ENCODE measurements at regions not wholly inside any gene's neighbourhood (a gene's known extent, or its start where the extent isn't known, plus 50 kb on each side); places are given as distances from the start of the nearest gene placed in this dataset.
A peak's percentile ranks its signal among the peaks of the same experiment; 100 is the strongest.

GRCh38 chr2:8158711-8159110 lies 523.1 kb upstream of the ID2 start:
- Histone ChIP-seq H3K4me3 (no peak overlapping the region), H3K9me3 (no peaks in the 10 kb centered on the region), H3K4me1 (no peaks in the 10 kb centered on the region), H3K27ac (no peak overlapping the region), H3K4me2 (no peak overlapping the region)
- ATAC-seq (no peak), FAIRE-seq (no peak), DNase-seq (ENCODE audit: low read depth in 1 of 2, low spot score in 1 of 2) (no peak)
- TF ChIP-seq MAFK (IDR thresholded peaks at IDR 0.05; ENCODE audit: partially characterized antibody) (no peak), RAD21 (conservative IDR thresholded peaks at IDR 0.05 in 1 of 2, IDR thresholded peaks at IDR 0.05 in 1 of 2) (0 out of 5 replicates have a peak, but pooled peaks of 1 of the 2 experiments have one; percentile 18)
- CTCF ChIA-PET, result no interaction called here
- POLR2A ChIA-PET, result no interaction called here
- WGBS (ENCODE audit: missing lambda C conversion rate), result 83% methylated on average over 6 of the region's 6 CpGs

GRCh38 chr2:8159211-8159965 lies 522.5 kb upstream of the ID2 start:
- no peak for DNase-seq (ENCODE audit: low read depth in 1 of 2, low spot score in 1 of 2)
- TF ChIP-seq FOSB (CRISPR knock-in tag; IDR thresholded peaks at IDR 0.05) (no peak), ATOH8 (CRISPR knock-in tag; IDR thresholded peaks at IDR 0.05; ENCODE audit: low read depth) (no peak), EHMT2 (IDR thresholded peaks at IDR 0.05; ENCODE audit: low read depth) (no peak), CEBPB (IDR thresholded peaks at IDR 0.05) (no peak), FOSL2 (IDR thresholded peaks at IDR 0.05) (no peak), FOSL2 (CRISPR knock-in tag; IDR thresholded peaks at IDR 0.05) (no peak), KDM1A (IDR thresholded peaks at IDR 0.05; ENCODE audit: low read depth) (no peak), BHLHE40 (IDR thresholded peaks at IDR 0.05; ENCODE audit: low read depth, low read length) (no peak), MAX (IDR thresholded peaks at IDR 0.05) (no peak), ZNF302 (CRISPR knock-in tag; IDR thresholded peaks at IDR 0.05) (no peak), CBX2 (IDR thresholded peaks at IDR 0.05; ENCODE audit: borderline replicate concordance, low read depth) (no peak), RCOR1 (IDR thresholded peaks at IDR 0.05; ENCODE audit: low read depth, low read length) (no peak), EP300 (IDR thresholded peaks at IDR 0.05) (no peak)
- ATAC-seq, result peak in 1 of 2 experiments; percentile 22; a peak in 1 of 6 replicates
- 68% methylated on average over 13 of the region's 13 CpGs for WGBS (ENCODE audit: missing lambda C conversion rate)
- H3K27ac ChIP-seq, result no peak overlapping the region
- FAIRE-seq, result no peak
- H3K4me2 ChIP-seq, result no peak overlapping the region
- H3K4me1 ChIP-seq, result no peaks in the 10 kb centered on the region
- H3K4me3 ChIP-seq, result no peak overlapping the region
- POLR2A ChIA-PET, result no interaction called here
- CTCF ChIA-PET, result interaction anchor here (1.2 to 1.4 kb wide), 2 partner anchors 18 to 160 kb away, joined by 4 to 5 read pairs; no protein-coding TSS in a partner anchor
- no peaks in the 10 kb centered on the region for H3K9me3 ChIP-seq

- ChIA-PET CTCF (interaction anchor here (1.2 to 1.4 kb wide), 2 partner anchors 19 to 160 kb away, joined by 4 to 5 read pairs; no protein-coding TSS in a partner anchor), POLR2A (no interaction called here)
- DNase-seq (ENCODE audit: low read depth in 1 of 2, low spot score in 1 of 2) (no peak), ATAC-seq (peak; percentile 30 to 45; a peak in 3 of 6 replicates), FAIRE-seq (no peak)
- Histone ChIP-seq H3K4me3 (no peak overlapping the region), H3K4me1 (no peaks in the 10 kb centered on the region), H3K4me2 (no peak overlapping the region), H3K9me3 (no peaks in the 10 kb centered on the region), H3K27ac (no peak overlapping the region)
- WGBS (ENCODE audit: missing lambda C conversion rate), result 41% methylated on average over 4 of the region's 4 CpGs
- no peak for TF ChIP-seq HDAC2 (IDR thresholded peaks at IDR 0.05)
- TF ChIP-seq CTCF (IDR thresholded peaks at IDR 0.05), result no peak
Observed at GRCh38 chr2:8159966-8160603, 521.8 kb upstream of the ID2 start.
